Activated CD8-positive, alpha-beta memory T cell treated with anti-CD3 and anti-CD28 coated beads for 4 hours (primary cell): ENCODE measurements at regions not wholly inside any gene's neighbourhood (a gene's known extent, or its start where the extent isn't known, plus 50 kb on each side); places are given as distances from the start of the nearest gene placed in this dataset.

ENCODE experiments used
- DNase-seq, 2 donors: peaks; one replicate each; pipeline ENCODE4 v3.0.0-alpha.2; 2020; ENCODE audit warnings: low read depth in 2 of 2

- no peak for DNase-seq
Measured at GRCh38 chr6:150712505-150713252, 113.0 kb downstream of the PLEKHG1 start.

GRCh38 chr6:150713487-150713886, 113.8 kb downstream of the PLEKHG1 start:
- no peak for DNase-seq

- no peak for DNase-seq
Measured at GRCh38 chr6:150713931-150714330, 114.2 kb downstream of the PLEKHG1 start.

GRCh38 chr6:150715133-150715532, 115.4 kb downstream of the PLEKHG1 start:
- DNase-seq, result no peak

GRCh38 chr6:150717419-150717818, 117.7 kb downstream of the PLEKHG1 start:
- DNase-seq, result no peak

GRCh38 chr6:150719099-150719766, 119.5 kb downstream of the PLEKHG1 start:
- no peak for DNase-seq

DNA sequence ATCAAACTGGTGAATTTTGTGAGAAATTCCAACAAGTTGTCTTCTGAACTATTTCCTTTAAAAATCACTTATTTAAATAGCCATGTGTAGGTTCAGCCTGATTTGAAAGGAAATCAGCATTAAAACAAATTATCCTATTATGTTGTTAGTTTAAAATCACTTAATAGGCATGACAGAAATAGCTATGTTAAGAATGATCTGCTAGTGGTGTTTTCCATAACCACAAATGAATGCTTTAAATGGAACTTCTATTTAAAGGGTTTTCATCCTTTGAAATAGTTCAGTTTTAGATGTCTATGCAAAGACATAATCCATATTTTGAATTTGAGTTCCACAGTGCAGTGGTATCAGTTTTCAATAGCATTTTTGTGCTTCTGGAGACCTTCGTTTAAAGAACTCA, 120.1 kb downstream of the PLEKHG1 start:
- DNase-seq, result no peak

- no peak for DNase-seq
Measured at GRCh38 chr6:150720774-150721233, 121.1 kb downstream of the PLEKHG1 start.

DNA sequence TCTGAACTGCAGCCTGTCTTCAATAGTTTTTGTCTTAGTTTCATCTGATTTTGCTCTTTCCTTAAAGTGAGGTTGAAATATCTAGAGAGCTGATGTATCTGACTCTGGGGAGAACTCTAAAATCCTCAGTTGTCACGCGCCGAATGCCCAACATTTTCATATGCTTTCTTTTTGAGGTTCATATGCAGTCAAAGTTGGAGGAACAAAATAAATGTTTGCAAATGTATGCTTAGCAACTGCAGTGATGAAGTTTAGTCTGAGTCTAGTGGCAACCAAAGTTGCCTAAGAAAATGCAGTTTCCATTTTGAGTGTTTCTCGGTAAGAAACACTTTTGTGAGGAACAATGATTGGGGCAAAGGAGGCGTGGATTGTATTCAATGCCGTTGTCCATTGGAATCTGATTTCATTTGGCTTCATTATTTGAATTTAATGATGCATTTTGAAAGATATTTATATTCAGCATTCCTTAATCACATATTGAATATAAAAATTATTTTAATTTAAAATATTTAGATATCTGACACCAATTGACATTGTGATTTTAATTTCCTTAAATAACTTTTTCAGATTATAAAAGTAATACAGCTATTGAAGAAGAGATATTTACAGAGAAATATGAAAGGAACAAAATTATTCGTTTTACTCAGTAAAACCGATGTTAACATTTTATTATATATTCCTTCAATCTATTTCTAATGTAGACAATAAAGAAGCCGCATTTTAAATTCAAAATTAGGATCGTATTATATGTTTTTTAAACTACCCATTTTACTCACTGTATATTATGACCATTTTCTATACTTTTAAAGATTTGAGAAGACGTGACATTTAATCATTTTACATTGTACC, 122.0 kb downstream of the PLEKHG1 start:
- no peak for DNase-seq

DNA sequence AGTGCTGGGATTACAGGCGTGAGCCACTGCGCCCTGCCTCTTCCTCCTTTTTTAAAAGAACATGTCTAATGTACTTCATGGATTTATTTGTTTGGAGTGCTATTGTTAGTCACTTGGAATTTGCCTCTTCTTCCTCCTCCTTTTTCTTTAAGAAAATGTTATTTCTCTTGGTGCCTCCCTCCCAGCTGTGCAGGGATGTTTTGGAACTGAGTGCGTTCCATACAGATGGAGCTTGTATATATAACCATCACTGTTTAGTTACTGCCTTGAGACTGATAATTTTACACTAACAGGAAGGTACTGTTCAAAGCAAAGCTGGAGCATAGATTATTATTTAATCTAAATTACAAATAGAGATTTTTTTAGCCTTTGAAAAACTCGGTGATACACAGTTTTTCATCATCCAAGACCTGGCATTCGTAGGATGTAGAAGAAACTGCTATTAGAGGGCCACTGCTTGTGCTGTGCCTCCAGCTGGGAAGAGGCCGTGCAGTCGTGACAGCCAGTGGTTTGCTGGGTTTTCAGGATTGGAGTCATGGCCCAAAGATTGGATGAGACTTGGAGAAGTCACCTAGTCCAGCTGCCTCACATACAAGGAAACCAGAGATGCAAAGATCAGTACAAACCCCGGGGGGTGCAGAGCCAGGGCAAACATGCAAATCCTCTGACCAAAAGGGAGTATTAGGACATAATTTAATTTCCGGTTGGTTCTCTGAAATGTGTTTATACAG, 123.1 kb downstream of the PLEKHG1 start:
- DNase-seq, result no peak

DNA sequence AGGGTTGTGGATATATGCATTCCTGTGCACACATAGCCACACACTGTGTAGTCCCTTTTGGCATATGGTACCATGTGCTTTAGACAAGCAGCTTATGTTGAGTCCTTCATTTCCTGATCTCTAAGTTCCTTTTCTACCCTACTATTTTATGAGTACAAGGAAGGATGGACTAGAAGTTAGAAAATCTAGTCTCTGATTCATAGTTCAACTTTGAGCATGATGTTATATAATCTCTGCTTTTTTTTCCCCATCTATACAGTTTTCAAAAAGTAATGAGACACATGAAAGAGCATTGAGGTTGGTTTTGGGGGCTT, 123.6 kb downstream of the PLEKHG1 start:
- DNase-seq, result no peak

- DNase-seq, result no peak
Measured at GRCh38 chr6:150723857-150724256, 124.2 kb downstream of the PLEKHG1 start.

- no peak for DNase-seq
Measured at GRCh38 chr6:150725795-150726194, 126.1 kb downstream of the PLEKHG1 start.

- DNase-seq, result no peak
Measured at GRCh38 chr6:150729188-150729748, 129.6 kb downstream of the PLEKHG1 start.

GRCh38 chr6:150730801-150731457, 131.2 kb downstream of the PLEKHG1 start:
- no peak for DNase-seq

- DNase-seq, result no peak
Measured at GRCh38 chr6:150732765-150733539, 132.6 kb upstream of the MTHFD1L start.

GRCh38 chr6:150733726-150734125, 131.8 kb upstream of the MTHFD1L start:
- DNase-seq, result no peak

- DNase-seq, result no peak
Measured at GRCh38 chr6:150734235-150734634, 131.3 kb upstream of the MTHFD1L start.

GRCh38 chr6:150735341-150735851, 130.1 kb upstream of the MTHFD1L start:
- DNase-seq, result no peak

GRCh38 chr6:150738092-150738629, 127.3 kb upstream of the MTHFD1L start:
- DNase-seq, result no peak
